Activated naive CD8-positive, alpha-beta T cell (primary cell): ENCODE measurements at regions not wholly inside any gene's neighbourhood (a gene's known extent, or its start where the extent isn't known, plus 50 kb on each side); places are given as distances from the start of the nearest gene placed in this dataset.

ENCODE experiments used
- H3K27ac Mint-ChIP-seq: one replicate; pipeline ENCODE4 v1.8.0; 2021; ENCODE audit warnings: mixed read lengths
- H3K27me3 Mint-ChIP-seq: one replicate; pipeline ENCODE4 v1.8.0; 2021; ENCODE audit warnings: mixed read lengths
- H3K36me3 Mint-ChIP-seq: one replicate; pipeline ENCODE4 v1.8.0; 2021; ENCODE audit warnings: mixed read lengths
- H3K4me1 Mint-ChIP-seq: one replicate; pipeline ENCODE4 v1.8.0; 2021; ENCODE audit warnings: low read depth, mixed read lengths
- H3K4me3 Mint-ChIP-seq: one replicate; pipeline ENCODE4 v1.8.0; 2021; ENCODE audit warnings: mild to moderate bottlenecking, mixed read lengths
- H3K9me3 Mint-ChIP-seq: one replicate; pipeline ENCODE4 v1.8.0; 2021; ENCODE audit warnings: low read depth, mixed read lengths

- Mint-ChIP-seq H3K36me3 (no peaks in the 10 kb centered on the region), H3K27ac (no peak overlapping the region)
Measured at GRCh38 chr5:143761663-143762062, 50.3 kb upstream of the HMHB1 start.

DNA sequence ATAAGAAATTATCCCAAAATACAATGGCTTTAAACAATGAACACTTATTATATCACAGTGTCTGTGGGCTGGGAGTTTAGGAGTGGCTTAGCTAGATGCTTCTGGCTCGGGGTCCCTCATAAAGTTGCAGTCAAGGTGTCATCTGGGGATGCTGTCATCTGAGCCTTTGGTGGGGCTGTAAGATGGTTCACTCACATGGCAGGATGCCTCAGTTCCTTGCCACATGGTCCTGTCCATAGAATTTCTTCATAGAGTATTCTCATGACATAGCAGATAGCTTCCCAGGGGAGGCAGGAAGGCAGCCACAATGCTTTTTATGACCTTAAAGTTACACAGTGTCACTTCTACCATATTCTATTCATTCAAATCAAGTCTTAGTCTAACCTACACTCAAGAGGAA is 51.2 kb upstream of the HMHB1 start:
- H3K36me3 Mint-ChIP-seq: no peaks in the 10 kb centered on the region
- no peaks in the 10 kb centered on the region for H3K9me3 Mint-ChIP-seq
- no peak overlapping the region for H3K27ac Mint-ChIP-seq
- no peaks in the 10 kb centered on the region for H3K4me1 Mint-ChIP-seq
- H3K27me3 Mint-ChIP-seq: peaks cover 1% of the 10 kb centered on the region
- no peak overlapping the region for H3K4me3 Mint-ChIP-seq

More at GRCh38 chr5:143761663-143762062, 50.3 kb upstream of the HMHB1 start:
- peaks cover 3% of the 10 kb centered on the region for H3K27me3 Mint-ChIP-seq
- no peaks in the 10 kb centered on the region for H3K4me1 Mint-ChIP-seq
- H3K4me3 Mint-ChIP-seq: no peak overlapping the region
- H3K9me3 Mint-ChIP-seq: no peaks in the 10 kb centered on the region

- H3K9me3 Mint-ChIP-seq: no peaks in the 10 kb centered on the region
- H3K27me3 Mint-ChIP-seq: no peaks in the 10 kb centered on the region
- no peaks in the 10 kb centered on the region for H3K36me3 Mint-ChIP-seq
- no peaks in the 10 kb centered on the region for H3K4me1 Mint-ChIP-seq
- no peak overlapping the region for H3K4me3 Mint-ChIP-seq
- H3K27ac Mint-ChIP-seq: no peak overlapping the region
Measured at GRCh38 chr5:143760131-143760505, 51.8 kb upstream of the HMHB1 start.

- no peaks in the 10 kb centered on the region for H3K27me3 Mint-ChIP-seq
- no peak overlapping the region for H3K4me3 Mint-ChIP-seq
- H3K36me3 Mint-ChIP-seq: no peaks in the 10 kb centered on the region
- H3K4me1 Mint-ChIP-seq: no peaks in the 10 kb centered on the region
- no peaks in the 10 kb centered on the region for H3K9me3 Mint-ChIP-seq
- H3K27ac Mint-ChIP-seq: no peak overlapping the region
Measured at GRCh38 chr5:143759396-143760130, 52.4 kb upstream of the HMHB1 start.

- Mint-ChIP-seq H3K36me3 (no peaks in the 10 kb centered on the region), H3K4me1 (no peaks in the 10 kb centered on the region), H3K4me3 (no peak overlapping the region), H3K9me3 (no peaks in the 10 kb centered on the region), H3K27me3 (no peaks in the 10 kb centered on the region), H3K27ac (no peak overlapping the region)
Measured at GRCh38 chr5:143758750-143759149, 53.2 kb upstream of the HMHB1 start.

- no peaks in the 10 kb centered on the region for H3K27me3 Mint-ChIP-seq
- H3K9me3 Mint-ChIP-seq: no peaks in the 10 kb centered on the region
- H3K4me3 Mint-ChIP-seq: no peak overlapping the region
- no peaks in the 10 kb centered on the region for H3K4me1 Mint-ChIP-seq
- H3K27ac Mint-ChIP-seq: no peak overlapping the region
- no peaks in the 10 kb centered on the region for H3K36me3 Mint-ChIP-seq
Measured at GRCh38 chr5:143758015-143758414, 53.9 kb upstream of the HMHB1 start.

GRCh38 chr5:143757116-143757515 is 54.8 kb upstream of the HMHB1 start:
- Mint-ChIP-seq H3K27me3 (no peaks in the 10 kb centered on the region), H3K4me3 (no peak overlapping the region), H3K9me3 (no peaks in the 10 kb centered on the region), H3K27ac (no peak overlapping the region), H3K4me1 (no peaks in the 10 kb centered on the region), H3K36me3 (no peaks in the 10 kb centered on the region)

DNA sequence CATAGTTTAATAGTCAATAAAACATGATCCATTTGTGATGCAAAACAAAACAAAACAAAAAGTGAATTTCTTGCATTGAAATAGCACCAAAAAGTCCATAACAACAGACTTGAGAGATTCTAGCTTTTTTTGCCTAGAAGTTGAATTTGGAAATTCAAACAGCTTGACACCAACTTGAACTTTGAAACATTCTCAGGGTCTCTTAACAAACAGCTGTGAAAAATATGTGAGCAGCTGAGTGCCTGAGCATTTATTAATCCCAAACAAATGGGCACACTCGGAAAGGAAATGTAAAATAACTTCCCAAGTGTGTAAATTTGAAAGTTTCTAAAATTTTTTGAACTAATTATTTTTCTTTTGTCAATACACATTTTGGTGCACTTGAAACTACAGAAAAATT is 56.0 kb upstream of the HMHB1 start:
- no peaks in the 10 kb centered on the region for H3K4me1 Mint-ChIP-seq
- no peaks in the 10 kb centered on the region for H3K9me3 Mint-ChIP-seq
- H3K36me3 Mint-ChIP-seq: no peaks in the 10 kb centered on the region
- no peak overlapping the region for H3K4me3 Mint-ChIP-seq
- no peak overlapping the region for H3K27ac Mint-ChIP-seq
- no peaks in the 10 kb centered on the region for H3K27me3 Mint-ChIP-seq

DNA sequence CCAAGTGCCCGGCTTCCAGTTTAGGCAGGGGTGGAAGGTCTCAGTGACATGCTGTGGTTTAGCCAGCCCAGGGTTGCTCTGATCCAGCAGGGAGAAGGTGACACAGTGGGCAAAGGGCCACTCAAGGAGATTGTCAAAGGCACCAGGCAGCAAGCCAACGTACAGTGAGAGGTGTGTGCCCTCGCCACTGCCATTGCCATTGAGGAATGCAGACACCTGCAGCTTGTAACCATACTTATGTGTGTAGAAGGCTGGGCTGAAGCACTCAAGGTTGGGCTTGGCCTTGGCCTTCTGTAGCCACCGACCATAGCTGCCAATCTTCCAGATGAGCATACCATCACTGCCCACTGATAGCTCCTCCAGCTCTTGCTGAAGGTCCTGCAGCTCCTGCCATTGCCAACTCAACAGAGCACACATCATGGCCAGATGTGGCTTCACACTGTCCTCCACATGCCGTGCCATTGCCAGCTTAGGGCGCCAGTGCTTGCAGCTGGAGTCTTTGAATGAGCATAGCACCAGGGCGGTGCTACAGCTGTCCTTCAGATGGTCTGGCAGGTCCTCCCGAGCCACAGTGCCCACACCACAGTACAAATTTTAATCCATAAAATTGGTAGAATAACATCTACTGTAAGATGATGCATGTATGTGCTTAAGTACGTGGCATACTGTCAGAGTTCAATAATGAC is 59.7 kb upstream of the HMHB1 start:
- no peaks in the 10 kb centered on the region for H3K4me1 Mint-ChIP-seq
- no peaks in the 10 kb centered on the region for H3K36me3 Mint-ChIP-seq
- H3K9me3 Mint-ChIP-seq: no peaks in the 10 kb centered on the region
- H3K4me3 Mint-ChIP-seq: no peak overlapping the region
- no peak overlapping the region for H3K27ac Mint-ChIP-seq
- no peaks in the 10 kb centered on the region for H3K27me3 Mint-ChIP-seq

DNA sequence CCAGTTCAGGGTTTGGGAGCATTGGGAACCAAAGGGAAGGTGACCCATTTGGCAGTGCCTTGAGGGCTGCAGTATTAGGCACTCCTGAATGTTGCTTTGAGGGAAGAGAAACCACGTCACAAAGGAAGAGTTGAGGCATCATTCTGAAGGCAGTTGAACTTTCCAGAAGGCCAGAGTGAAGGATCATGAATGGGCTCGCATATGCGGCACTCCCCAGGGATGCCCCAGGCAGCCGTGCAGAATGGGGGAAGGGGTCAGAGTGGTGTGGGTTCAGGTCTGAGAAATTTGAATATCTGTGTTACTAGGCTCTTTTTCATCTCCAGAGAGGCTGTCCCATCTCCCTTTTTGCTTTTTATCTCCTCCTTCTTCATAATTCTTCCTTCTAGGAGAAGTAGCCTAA is 60.6 kb upstream of the HMHB1 start:
- H3K36me3 Mint-ChIP-seq: no peaks in the 10 kb centered on the region
- H3K4me3 Mint-ChIP-seq: no peak overlapping the region
- no peaks in the 10 kb centered on the region for H3K9me3 Mint-ChIP-seq
- no peaks in the 10 kb centered on the region for H3K4me1 Mint-ChIP-seq
- no peaks in the 10 kb centered on the region for H3K27me3 Mint-ChIP-seq
- no peak overlapping the region for H3K27ac Mint-ChIP-seq

GRCh38 chr5:143749581-143750205 is 62.3 kb upstream of the HMHB1 start:
- Mint-ChIP-seq H3K9me3 (no peaks in the 10 kb centered on the region), H3K36me3 (no peaks in the 10 kb centered on the region), H3K4me3 (no peak overlapping the region), H3K27me3 (peaks cover 2% of the 10 kb centered on the region), H3K4me1 (no peaks in the 10 kb centered on the region), H3K27ac (no peak overlapping the region)

DNA sequence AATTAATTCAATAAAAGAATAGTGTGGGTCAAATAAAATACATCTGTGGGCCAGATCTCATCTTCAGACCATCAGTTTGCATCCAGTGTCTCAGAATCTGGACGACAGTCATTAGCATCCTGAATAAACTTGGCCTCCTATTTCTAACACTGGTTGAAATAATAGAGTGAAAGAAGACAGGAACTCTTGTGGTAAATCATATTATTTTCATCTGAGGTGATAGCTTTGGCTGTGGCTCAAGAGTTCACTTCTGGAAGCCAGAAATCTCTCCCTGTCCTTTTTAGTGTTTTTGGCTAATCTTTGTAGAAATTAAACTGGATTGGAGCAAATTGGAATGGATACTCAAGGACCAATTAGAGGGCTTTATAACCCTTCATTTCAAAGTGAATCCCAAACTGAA is 63.4 kb upstream of the HMHB1 start:
- Mint-ChIP-seq H3K9me3 (no peaks in the 10 kb centered on the region), H3K4me3 (no peak overlapping the region), H3K27me3 (peaks cover 2% of the 10 kb centered on the region), H3K27ac (no peak overlapping the region), H3K36me3 (no peaks in the 10 kb centered on the region), H3K4me1 (no peaks in the 10 kb centered on the region)

DNA sequence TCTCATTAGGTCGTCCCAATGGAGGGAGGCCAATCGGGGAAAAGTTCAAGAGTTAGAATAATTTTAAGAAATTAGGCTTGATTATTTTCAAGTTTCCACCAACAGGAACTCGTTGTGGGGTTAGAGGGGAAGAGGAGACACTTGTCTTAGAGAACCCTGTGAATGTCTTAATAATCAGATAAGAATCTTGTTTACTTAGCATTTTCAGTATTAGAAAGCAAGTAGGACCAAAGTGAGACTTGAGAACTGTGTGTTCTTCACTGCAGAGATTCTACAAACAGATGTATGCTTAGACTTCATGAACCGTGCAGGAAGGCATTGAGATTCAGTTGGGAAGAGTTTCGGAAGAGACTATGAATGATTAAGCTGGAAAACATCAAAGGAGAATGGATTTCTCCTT is 69.0 kb upstream of the HMHB1 start:
- Mint-ChIP-seq H3K27me3 (peaks cover 4% of the 10 kb centered on the region), H3K9me3 (no peaks in the 10 kb centered on the region)

DNA sequence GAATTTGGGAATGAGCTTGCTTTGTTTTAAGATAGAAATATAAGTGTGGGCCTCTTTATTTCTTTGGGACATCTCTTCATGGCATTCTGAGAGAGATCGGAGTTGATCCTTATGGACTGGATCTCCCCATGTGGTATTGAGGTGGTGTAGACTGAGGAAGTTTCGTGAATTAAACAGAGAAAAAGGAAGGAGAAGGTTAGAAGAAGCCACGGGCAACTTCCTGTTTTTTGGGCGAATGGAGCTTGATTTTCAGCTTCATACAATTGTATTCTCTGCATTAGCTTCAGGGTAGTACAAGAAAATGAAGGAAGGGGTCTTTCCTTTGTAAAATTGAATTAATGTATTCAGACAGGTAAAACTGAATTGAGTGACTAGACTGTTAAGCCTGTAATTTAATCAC is 70.5 kb upstream of the HMHB1 start:
- Mint-ChIP-seq H3K9me3 (no peaks in the 10 kb centered on the region), H3K4me3 (no peak overlapping the region), H3K4me1 (peaks cover 3% of the 10 kb centered on the region), H3K27me3 (peaks cover 4% of the 10 kb centered on the region), H3K36me3 (no peaks in the 10 kb centered on the region), H3K27ac (no peak overlapping the region)

More for the DNA sequence above, 69.0 kb upstream of the HMHB1 start:
- H3K27ac Mint-ChIP-seq: no peak overlapping the region
- H3K4me3 Mint-ChIP-seq: no peak overlapping the region
- peaks cover 3% of the 10 kb centered on the region for H3K4me1 Mint-ChIP-seq
- no peaks in the 10 kb centered on the region for H3K36me3 Mint-ChIP-seq

GRCh38 chr5:143740956-143741355 is 71.0 kb upstream of the HMHB1 start:
- no peaks in the 10 kb centered on the region for H3K9me3 Mint-ChIP-seq
- H3K27me3 Mint-ChIP-seq: peaks cover 4% of the 10 kb centered on the region
- H3K4me3 Mint-ChIP-seq: no peak overlapping the region
- no peaks in the 10 kb centered on the region for H3K36me3 Mint-ChIP-seq
- H3K4me1 Mint-ChIP-seq: peaks cover 3% of the 10 kb centered on the region
- no peak overlapping the region for H3K27ac Mint-ChIP-seq
